HG02943 (cell line): ENCODE measurements at regions not wholly inside any gene's neighbourhood (a gene's known extent, or its start where the extent isn't known, plus 50 kb on each side); places are given as distances from the start of the nearest gene placed in this dataset.

ENCODE experiments used
- ATAC-seq: cut with Tn5 transposase; IDR thresholded peaks from one replicate; pipeline ENCODE4 v1.9.1; 2021; ENCODE audit warnings: mild to moderate bottlenecking, low read depth, moderate library complexity; ENCODE audit not compliant: unreplicated experiment

- no peak for ATAC-seq
These were observed 307.1 kb downstream of the GRB14 start for GRCh38 chr2:164314148-164314547.

DNA sequence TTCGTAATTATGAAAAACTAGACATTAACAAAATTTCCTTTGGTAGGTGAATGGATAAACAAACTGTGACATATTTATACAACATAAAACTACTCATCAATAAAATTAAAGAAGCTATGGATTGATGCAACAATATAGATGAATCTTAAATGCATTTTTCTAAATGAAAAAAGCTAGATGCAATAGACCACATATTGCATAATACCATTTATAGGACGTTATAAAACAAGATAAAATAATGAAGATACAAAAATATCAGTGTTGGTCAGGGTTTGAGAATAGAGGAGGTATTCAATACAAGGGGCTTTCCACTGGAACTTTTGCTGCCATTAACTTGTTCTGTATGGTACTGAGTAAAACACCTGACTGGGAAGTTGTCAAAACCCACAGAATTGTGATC lies 314.4 kb downstream of the GRB14 start:
- ATAC-seq = no peak

DNA sequence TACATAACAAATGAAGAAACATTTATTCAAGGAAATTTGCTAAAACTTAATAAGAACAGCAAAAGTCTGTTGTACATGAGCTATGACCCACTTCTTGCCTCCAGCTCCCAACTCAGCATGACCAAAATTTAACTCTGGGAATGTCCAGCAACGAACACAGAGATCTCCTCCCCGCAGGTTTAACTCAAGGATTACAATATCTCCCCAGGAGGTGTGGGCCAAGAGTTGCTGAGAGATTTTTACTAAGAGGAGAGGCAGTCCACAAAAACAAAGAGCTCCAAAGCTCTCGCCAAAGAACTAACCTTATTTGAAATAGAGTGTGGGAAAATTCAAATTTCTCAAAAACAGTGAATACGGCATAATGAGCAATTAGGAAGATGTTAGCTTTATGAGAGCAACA lies 318.5 kb downstream of the GRB14 start:
- ATAC-seq = no peak

DNA sequence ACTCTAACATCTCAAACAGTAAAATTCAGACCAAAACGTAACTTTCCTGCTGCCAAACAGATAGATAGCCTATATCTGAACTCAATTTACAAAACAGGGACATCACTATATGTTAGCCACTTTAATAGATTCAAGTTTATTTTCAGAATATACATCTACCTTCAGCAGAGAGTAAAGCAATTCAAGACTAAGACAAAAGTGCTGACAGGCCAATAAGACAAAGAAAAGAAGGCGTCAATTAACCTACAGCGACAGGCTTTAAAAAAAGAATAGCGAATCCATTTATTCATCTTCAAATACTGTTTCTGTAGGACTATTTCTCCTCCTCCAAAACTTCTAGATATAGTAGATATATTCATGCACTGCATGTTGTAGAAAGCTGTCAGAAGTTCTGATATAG lies 333.0 kb downstream of the GRB14 start:
- no peak for ATAC-seq

- no peak for ATAC-seq
These were observed 334.2 kb downstream of the GRB14 start for GRCh38 chr2:164287056-164287455.

DNA sequence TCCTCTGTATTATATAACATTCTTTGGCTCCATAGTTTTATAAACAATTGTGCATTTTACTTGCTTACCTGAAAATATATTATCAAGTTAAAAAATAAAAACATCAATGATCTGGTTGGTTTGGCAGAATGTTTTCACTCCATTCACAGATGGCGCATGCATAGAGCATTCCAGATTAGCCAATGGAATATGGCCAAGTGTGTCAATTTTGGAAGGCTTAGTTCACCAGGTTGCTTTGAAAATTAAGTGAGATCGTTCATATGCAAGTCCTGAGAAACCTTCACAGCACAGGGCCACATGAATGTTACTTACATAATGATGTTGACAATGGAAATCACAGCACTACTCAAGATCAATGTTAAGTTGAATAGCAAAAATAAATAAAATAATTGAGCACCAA lies 335.7 kb downstream of the GRB14 start:
- no peak for ATAC-seq

DNA sequence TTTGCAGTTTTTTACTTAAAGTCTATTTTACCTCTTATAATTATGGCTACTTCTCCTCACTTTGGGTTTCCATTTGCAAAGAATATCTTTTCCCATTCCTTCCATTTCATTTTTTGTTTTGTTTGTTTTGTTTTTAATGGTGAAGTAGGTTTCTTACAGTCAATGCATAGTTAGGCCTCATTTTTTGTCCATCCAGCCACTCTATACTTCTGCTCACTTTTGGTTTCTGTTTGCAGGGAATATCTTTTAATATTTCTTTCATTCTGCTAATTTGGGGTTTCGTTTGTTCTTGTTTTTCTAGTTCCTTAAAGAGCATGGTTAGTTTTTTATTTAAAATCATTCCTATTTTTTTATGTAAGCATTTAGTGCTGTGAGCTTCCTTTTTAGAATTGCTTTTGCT lies 339.4 kb downstream of the GRB14 start:
- ATAC-seq = no peak

- no peak for ATAC-seq
These were observed 345.6 kb downstream of the GRB14 start for GRCh38 chr2:164275659-164276058.

DNA sequence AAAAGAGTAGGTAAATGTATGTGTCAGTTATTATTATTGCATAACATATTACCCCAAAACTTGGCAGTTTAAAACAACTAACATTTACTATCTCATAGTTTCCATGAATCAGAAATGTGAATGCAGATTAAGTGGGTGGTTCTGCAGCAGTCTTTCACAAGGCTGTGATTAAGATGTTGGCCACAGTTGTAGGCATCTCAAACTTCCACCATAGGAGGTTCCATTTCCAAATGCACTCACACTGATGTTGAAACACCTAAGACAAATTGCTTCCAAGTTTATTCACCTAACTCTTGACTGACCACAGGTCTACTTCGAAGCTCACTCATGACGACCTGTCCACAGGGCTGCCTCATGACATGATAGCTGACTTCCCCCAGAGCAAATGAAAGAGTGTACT lies 360.8 kb downstream of the GRB14 start:
- ATAC-seq = no peak

GRCh38 chr2:164257742-164258141 lies 363.5 kb downstream of the GRB14 start:
- ATAC-seq = no peak

- no peak for ATAC-seq
These were observed 368.6 kb downstream of the GRB14 start for GRCh38 chr2:164252568-164253287.

GRCh38 chr2:164243315-164243714 lies 378.0 kb downstream of the GRB14 start:
- ATAC-seq = no peak

DNA sequence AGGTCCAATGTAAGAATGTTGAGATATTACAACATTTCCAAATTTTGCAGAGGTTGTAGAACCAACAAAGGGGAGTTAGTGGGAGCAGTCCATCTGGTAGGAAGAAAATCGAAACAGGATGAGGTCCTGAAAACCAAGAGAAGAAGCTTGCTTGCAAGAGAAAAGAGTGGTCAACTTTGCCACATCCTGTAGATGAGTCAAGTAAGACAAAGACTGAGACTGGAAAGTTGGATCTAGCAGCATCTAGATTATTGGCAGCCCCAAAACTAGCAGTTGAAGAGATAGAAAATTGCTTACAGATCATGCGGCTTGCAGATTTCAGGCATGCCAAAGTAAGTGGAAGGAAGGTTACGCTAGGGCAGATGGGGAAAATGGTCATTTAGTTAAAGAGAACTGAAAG lies 378.9 kb downstream of the GRB14 start:
- no peak for ATAC-seq

DNA sequence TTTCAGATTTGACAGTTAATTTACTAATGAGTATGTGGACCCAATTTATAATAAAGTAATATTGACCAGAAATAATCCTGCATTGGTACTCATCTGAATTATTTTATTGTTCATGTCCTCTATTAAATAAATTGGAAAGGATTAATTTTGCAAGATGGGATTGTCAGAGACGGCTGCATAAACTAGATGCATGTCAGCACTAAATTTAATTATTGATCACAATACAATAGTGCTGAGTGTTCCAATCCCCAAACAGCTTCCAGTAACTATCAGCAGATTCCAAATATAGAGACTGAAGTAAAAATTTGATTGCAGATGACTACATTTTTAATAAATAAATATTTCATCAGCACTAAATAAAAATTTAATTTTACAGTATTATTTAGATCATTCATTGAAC lies 387.2 kb downstream of the GRB14 start:
- ATAC-seq = no peak

- no peak for ATAC-seq
These were observed 397.3 kb downstream of the GRB14 start for GRCh38 chr2:164224007-164224406.

DNA sequence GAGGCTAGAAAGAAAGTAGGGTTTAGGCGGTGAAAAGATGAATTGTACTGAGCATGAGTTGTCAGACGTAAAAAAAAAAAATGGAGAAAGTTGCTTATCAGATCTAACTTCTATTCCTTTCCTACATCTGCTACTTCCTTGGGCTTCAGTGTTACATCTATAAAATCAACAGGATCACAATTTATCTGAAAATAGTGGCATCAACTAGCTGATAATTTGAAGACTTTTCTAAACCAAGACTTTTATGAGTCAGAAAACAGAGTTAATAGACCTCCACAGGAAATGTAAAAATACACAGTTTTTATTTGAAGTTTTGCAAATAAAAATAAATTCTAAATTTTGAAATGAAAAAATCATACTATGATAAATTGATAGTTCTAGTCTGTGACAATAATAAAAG lies 399.8 kb downstream of the GRB14 start:
- no peak for ATAC-seq

DNA sequence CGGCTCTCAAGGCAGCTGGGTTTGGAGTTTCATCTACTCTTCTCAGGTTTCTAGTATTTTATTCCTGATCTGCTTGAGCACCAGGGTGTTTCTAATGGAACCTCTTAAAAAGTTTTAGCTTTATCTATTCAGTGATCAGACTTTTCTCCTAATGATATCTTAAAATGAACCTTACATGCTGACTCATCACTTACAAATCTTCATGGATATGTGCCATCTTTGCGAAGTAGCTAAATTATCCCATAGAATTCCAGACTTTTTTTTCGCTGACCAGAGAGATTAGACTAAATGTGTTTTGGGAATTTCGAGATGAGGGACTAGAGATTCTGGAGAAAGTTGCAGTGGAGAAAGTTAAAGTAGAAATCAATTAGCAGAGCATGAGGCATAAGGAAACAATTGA lies 401.0 kb downstream of the GRB14 start:
- no peak for ATAC-seq

GRCh38 chr2:164213916-164214315 lies 407.4 kb downstream of the GRB14 start:
- ATAC-seq = no peak

GRCh38 chr2:164205347-164205746 lies 415.9 kb downstream of the GRB14 start:
- ATAC-seq = no peak

DNA sequence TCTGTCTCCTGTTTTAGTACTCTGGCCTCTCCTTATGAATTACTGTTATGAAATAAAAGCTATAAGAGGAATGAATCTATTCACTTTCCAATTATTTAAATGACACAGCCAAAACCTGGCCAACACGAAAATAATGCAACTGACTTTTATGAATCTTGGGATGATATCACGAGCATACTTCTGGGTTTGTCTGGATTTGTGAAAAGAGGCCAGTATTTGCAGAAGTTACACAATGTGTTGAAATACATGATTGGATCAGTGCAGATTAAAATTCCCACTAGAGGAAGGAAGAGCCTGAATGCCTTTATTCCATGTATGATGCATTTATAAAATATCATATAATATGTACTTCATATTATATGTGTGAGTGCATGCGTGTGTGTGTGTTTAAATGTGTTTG lies 418.2 kb downstream of the GRB14 start:
- ATAC-seq = no peak

DNA sequence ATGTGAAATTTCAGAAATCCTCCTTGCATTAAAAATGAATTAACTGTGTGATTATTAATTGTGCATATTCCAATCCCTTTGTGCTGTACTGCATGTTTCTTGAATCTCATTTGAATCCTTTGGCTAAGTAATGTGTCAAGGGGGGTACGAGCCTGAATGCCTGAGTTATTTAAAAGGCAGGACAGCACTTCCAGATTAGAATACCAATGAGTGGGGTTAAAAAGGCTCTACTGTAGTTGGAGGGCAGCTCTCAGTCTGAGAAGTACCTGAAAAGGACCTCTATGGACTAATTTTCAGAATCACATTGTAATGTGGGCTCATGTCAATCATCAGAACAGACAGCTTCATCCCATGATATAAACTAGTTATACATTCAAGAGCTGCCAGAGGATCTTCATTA lies 423.0 kb downstream of the GRB14 start:
- ATAC-seq = no peak

- no peak for ATAC-seq
These were observed 430.6 kb downstream of the GRB14 start for GRCh38 chr2:164190700-164191099.

DNA sequence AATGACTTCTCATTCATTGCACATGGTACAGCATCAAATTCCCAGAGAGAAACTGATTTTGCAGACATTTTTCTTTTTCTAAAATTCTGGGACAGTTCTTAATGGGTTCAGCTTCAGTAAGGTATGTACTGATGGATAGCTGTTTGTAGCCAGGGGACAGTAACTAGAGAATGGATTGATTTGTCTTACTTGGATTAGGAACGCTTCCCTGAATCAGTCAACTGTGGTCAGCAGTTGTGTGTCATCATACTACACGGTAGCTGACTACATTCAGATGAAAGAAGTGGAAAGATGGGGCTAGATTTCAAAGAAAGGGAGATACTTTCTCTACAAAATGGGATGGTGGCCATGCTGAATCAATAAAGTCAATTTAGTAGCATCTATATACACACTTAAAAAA lies 431.4 kb downstream of the GRB14 start:
- no peak for ATAC-seq
